Hepatocyte (in vitro differentiated cells): ENCODE measurements at regions not wholly inside any gene's neighbourhood (a gene's known extent, or its start where the extent isn't known, plus 50 kb on each side); places are given as distances from the start of the nearest gene placed in this dataset.

Experiments
- EZH2 ChIP-seq: fragments of 200-600 bp; sonication (generic); IDR thresholded peaks from 2 replicates; pipeline ENCODE4 v1.6.1; 2016; ENCODE audit warnings: antibody characterized with exemption, mild to moderate bottlenecking, borderline replicate concordance
- TF ChIP-seq, protein P1 (sequence below): fragments of 200-600 bp; sonication (generic); IDR thresholded peaks from 2 replicates; pipeline ENCODE4 v1.5.1; 2016; ENCODE audit warnings: antibody characterized with exemption, mild to moderate bottlenecking; ENCODE audit not compliant: poor library complexity

- TF ChIP-seq, protein P1, sequence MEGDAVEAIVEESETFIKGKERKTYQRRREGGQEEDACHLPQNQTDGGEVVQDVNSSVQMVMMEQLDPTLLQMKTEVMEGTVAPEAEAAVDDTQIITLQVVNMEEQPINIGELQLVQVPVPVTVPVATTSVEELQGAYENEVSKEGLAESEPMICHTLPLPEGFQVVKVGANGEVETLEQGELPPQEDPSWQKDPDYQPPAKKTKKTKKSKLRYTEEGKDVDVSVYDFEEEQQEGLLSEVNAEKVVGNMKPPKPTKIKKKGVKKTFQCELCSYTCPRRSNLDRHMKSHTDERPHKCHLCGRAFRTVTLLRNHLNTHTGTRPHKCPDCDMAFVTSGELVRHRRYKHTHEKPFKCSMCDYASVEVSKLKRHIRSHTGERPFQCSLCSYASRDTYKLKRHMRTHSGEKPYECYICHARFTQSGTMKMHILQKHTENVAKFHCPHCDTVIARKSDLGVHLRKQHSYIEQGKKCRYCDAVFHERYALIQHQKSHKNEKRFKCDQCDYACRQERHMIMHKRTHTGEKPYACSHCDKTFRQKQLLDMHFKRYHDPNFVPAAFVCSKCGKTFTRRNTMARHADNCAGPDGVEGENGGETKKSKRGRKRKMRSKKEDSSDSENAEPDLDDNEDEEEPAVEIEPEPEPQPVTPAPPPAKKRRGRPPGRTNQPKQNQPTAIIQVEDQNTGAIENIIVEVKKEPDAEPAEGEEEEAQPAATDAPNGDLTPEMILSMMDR, result no peak
- no peak for TF ChIP-seq EZH2
These were observed 86.7 kb upstream of the ESRRB start for GRCh38 chr14:76289276-76289675.
